T-cell (primary cell): ENCODE measurements at regions not wholly inside any gene's neighbourhood (a gene's known extent, or its start where the extent isn't known, plus 50 kb on each side); places are given as distances from the start of the nearest gene placed in this dataset.

ENCODE experiments used
- ATAC-seq, 4 experiments: fragments of 200-7000 bp in 3 of 4; fragments of 150-1000 bp in 1 of 4; cut with Tn5 transposase; replicated peaks in 1 of 4; 1 replicate in 3 of 4; 2 replicates in 1 of 4; pipeline ENCODE4 v1.10.0; 2021; ENCODE audit warnings: moderate library complexity in 3 of 4, mild to moderate bottlenecking in 2 of 4, moderate number of reproducible peaks in 1 of 4
- CTCF ChIA-PET, 2 donors: fragments of 300-600 bp; sonication (Branson Sonifier 250); formaldehyde crosslinking; loops; one replicate each; lab custom pipeline; 2022; ENCODE audit warnings: antibody characterized with exemption in 2 of 2; lab: Charles Lee
- POLR2A ChIA-PET, 2 donors: fragments of 300-600 bp; sonication (Branson Sonifier 250); formaldehyde crosslinking; loops; one replicate each; lab custom pipeline; 2022; ENCODE audit warnings: antibody characterized with exemption in 2 of 2; lab: Charles Lee
- DNase-seq, 35 experiments: peaks; one replicate each; pipeline versions ENCODE4 v3.0.0 to v3.0.0-alpha.2; 2013 to 2023
- H3K27ac ChIP-seq: one replicate; pipeline ENCODE4 v1.5.1; 2013; ENCODE audit warnings: low read length
- H3K27me3 ChIP-seq, 2 experiments: replicated peaks in 1 of 2; 1 replicate in 1 of 2; 2 replicates in 1 of 2; pipeline versions ENCODE4 v1.6.1 to v1.7.0; 2013; ENCODE audit warnings: low read length in 1 of 2, mixed read lengths in 1 of 2; ENCODE audit not compliant: control insufficient read depth in 2 of 2, insufficient read depth in 2 of 2; ENCODE audit errors: extremely low read depth in 1 of 2
- H3K36me3 ChIP-seq, 2 donors: 1 replicate in 1 of 2; 2 replicates in 1 of 2; pipeline versions ENCODE4 v1.6.1 to v1.7.0; 2013; ENCODE audit warnings: low read length in 1 of 2; ENCODE audit not compliant: control insufficient read depth in 2 of 2, insufficient read depth in 1 of 2; ENCODE audit errors: extremely low read depth in 1 of 2
- H3K4me1 ChIP-seq, 2 experiments: 1 replicate in 1 of 2; 2 replicates in 1 of 2; pipeline versions ENCODE4 v1.6.1 to v1.7.0; 2013; ENCODE audit warnings: low read length in 2 of 2, mixed read lengths in 1 of 2; ENCODE audit not compliant: insufficient read depth in 2 of 2, control insufficient read depth in 1 of 2; ENCODE audit errors: extremely low read depth in 1 of 2
- H3K4me3 ChIP-seq, 2 donors: 1 replicate in 1 of 2; 2 replicates in 1 of 2; pipeline versions ENCODE4 v1.5.1 to v1.7.0; 2013; ENCODE audit warnings: mild to moderate bottlenecking in 2 of 2, low read length in 1 of 2, moderate library complexity in 1 of 2; ENCODE audit not compliant: control insufficient read depth in 1 of 2; ENCODE audit errors: extremely low read depth in 1 of 2
- H3K9me3 ChIP-seq: 2 replicates; pipeline ENCODE4 v1.7.0; 2013
- H3K27ac Mint-ChIP-seq, 2 donors: one replicate each; pipeline ENCODE4 v1.8.0; 2020 to 2021; ENCODE audit warnings: mild to moderate bottlenecking in 2 of 2, mixed read lengths in 2 of 2
- H3K27me3 Mint-ChIP-seq, 2 donors: one replicate each; pipeline ENCODE4 v1.8.0; 2021 to 2022; ENCODE audit warnings: mixed read lengths in 2 of 2
- H3K36me3 Mint-ChIP-seq: one replicate; pipeline ENCODE4 v1.8.0; 2021; ENCODE audit warnings: mixed read lengths
- H3K4me1 Mint-ChIP-seq, 3 donors: one replicate each; pipeline ENCODE4 v1.8.0; 2020 to 2022; ENCODE audit warnings: mixed read lengths in 3 of 3, mild to moderate bottlenecking in 1 of 3
- H3K4me3 Mint-ChIP-seq, 3 donors: one replicate each; pipeline ENCODE4 v1.8.0; 2020 to 2022; ENCODE audit warnings: mild to moderate bottlenecking in 3 of 3, mixed read lengths in 3 of 3, moderate library complexity in 3 of 3
- H3K9me3 Mint-ChIP-seq, 3 donors: one replicate each; pipeline ENCODE4 v1.8.0; 2020 to 2022; ENCODE audit warnings: mixed read lengths in 3 of 3
- WGBS: methylation state at CpG from one replicate; pipeline ENCODE4 v1.1.5; 2013; ENCODE audit warnings: missing lambda C conversion rate; ENCODE audit not compliant: insufficient coverage; 5-methylcytosine and 5-hydroxymethylcytosine counted together

GRCh38 chr16:79845734-79846135, 245.2 kb upstream of the MAF start:
- no peaks in the 10 kb centered on the region for H3K36me3 ChIP-seq
- H3K9me3 ChIP-seq, result no peaks in the 10 kb centered on the region
- Mint-ChIP-seq H3K4me1 (peaks cover 0 to 13% (median 6%) of the 10 kb centered on the region in 3 donors), H3K27me3 (peaks cover 0 to 2% of the 10 kb centered on the region in 2 donors), H3K27ac (no peak overlapping the region), H3K36me3 (no peaks in the 10 kb centered on the region), H3K4me3 (no peak overlapping the region), H3K9me3 (no peaks in the 10 kb centered on the region)
- WGBS, result no CpG with 5 or more reads among the region's 7 CpGs
- ChIA-PET CTCF (no interaction called here), POLR2A (no interaction called here)
- no peak for DNase-seq
- no peaks in the 10 kb centered on the region for H3K27me3 ChIP-seq
- no peaks in the 10 kb centered on the region for H3K4me1 ChIP-seq
- no peak overlapping the region for H3K27ac ChIP-seq
- no peak for ATAC-seq
- no peak overlapping the region for H3K4me3 ChIP-seq

- Mint-ChIP-seq H3K27ac (no peak overlapping the region), H3K36me3 (no peaks in the 10 kb centered on the region), H3K4me1 (peaks cover 0 to 9% (median 6%) of the 10 kb centered on the region in 3 donors), H3K27me3 (peaks cover 0 to 2% of the 10 kb centered on the region in 2 donors), H3K4me3 (no peak overlapping the region), H3K9me3 (no peaks in the 10 kb centered on the region)
- ATAC-seq (no peak), DNase-seq (no peak)
- Histone ChIP-seq H3K9me3 (no peaks in the 10 kb centered on the region), H3K4me3 (no peak overlapping the region), H3K27me3 (no peaks in the 10 kb centered on the region), H3K27ac (no peak overlapping the region), H3K36me3 (no peaks in the 10 kb centered on the region), H3K4me1 (no peaks in the 10 kb centered on the region)
- ChIA-PET POLR2A (no interaction called here), CTCF (no interaction called here)
- WGBS, result 21% methylated on average over 6 of the region's 12 CpGs
Observed at GRCh38 chr16:79845033-79845733, 244.6 kb upstream of the MAF start.

GRCh38 chr16:79844603-79845002, 244.1 kb upstream of the MAF start:
- Histone ChIP-seq H3K4me1 (no peaks in the 10 kb centered on the region), H3K27ac (no peak overlapping the region), H3K27me3 (no peaks in the 10 kb centered on the region), H3K36me3 (no peaks in the 10 kb centered on the region), H3K4me3 (no peak overlapping the region), H3K9me3 (no peaks in the 10 kb centered on the region)
- Mint-ChIP-seq H3K27ac (no peak overlapping the region), H3K4me3 (no peak overlapping the region), H3K27me3 (peaks cover 0 to 5% of the 10 kb centered on the region in 2 donors), H3K4me1 (peaks cover 0 to 8% (median 6%) of the 10 kb centered on the region in 3 donors), H3K9me3 (no peaks in the 10 kb centered on the region), H3K36me3 (no peaks in the 10 kb centered on the region)
- DNase-seq, result no peak
- ChIA-PET POLR2A (no interaction called here), CTCF (no interaction called here)
- no peak for ATAC-seq
- 66% methylated on average over 3 of the region's 3 CpGs for WGBS

DNA sequence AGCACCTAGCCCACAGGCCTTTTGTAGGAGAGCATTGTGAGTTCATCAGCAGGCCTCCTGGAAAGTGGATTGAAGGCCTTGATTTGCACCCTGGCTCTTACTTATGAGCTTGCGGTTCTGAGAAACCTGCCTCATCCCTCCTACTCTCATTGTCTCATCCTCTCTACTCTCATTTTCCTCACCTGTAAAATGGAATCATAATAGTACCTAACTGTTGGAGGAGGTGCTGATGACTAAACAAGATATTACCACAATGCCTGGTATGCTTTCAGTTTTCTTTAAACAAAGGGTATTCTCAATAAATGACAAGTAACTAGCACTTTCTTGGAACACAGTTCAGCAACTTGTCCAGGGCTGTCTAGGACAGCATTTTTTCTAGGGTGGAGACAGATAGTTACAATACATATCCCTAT, 243.1 kb upstream of the MAF start:
- H3K9me3 Mint-ChIP-seq, result no peaks in the 10 kb centered on the region
- no peaks in the 10 kb centered on the region for H3K4me1 ChIP-seq
- no CpG with 5 or more reads among the region's 1 CpG for WGBS
- H3K27ac Mint-ChIP-seq, result no peak overlapping the region
- peaks cover 0 to 8% (median 6%) of the 10 kb centered on the region in 3 donors for H3K4me1 Mint-ChIP-seq
- no peaks in the 10 kb centered on the region for H3K27me3 ChIP-seq
- H3K9me3 ChIP-seq, result no peaks in the 10 kb centered on the region
- ChIA-PET CTCF (no interaction called here), POLR2A (interaction anchor here in 1 of 2 donors (0.6 kb wide), 1 partner anchor 8 kb away, joined by 3 read pairs; no protein-coding TSS in a partner anchor)
- no peak for ATAC-seq
- no peak for DNase-seq
- H3K36me3 ChIP-seq, result no peaks in the 10 kb centered on the region
- no peaks in the 10 kb centered on the region for H3K36me3 Mint-ChIP-seq
- peaks cover 0 to 6% of the 10 kb centered on the region in 2 donors for H3K27me3 Mint-ChIP-seq
- no peak overlapping the region for H3K4me3 ChIP-seq
- no peak overlapping the region for H3K27ac ChIP-seq
- H3K4me3 Mint-ChIP-seq, result no peak overlapping the region

- no peaks in the 10 kb centered on the region for H3K27me3 ChIP-seq
- no peaks in the 10 kb centered on the region for H3K36me3 ChIP-seq
- DNase-seq (no peak), ATAC-seq (no peak)
- ChIA-PET CTCF (interaction anchor here in 1 of 2 donors (0.7 kb wide), 1 partner anchor 1719 kb away, joined by 5 read pairs; no protein-coding TSS in a partner anchor), POLR2A (interaction anchor here in 1 of 2 donors (0.6 kb wide), 1 partner anchor 8 kb away, joined by 3 read pairs; no protein-coding TSS in a partner anchor)
- Mint-ChIP-seq H3K9me3 (no peaks in the 10 kb centered on the region), H3K4me1 (peaks cover 0 to 8% (median 6%) of the 10 kb centered on the region in 3 donors), H3K27me3 (peaks cover 0 to 6% of the 10 kb centered on the region in 2 donors), H3K36me3 (no peaks in the 10 kb centered on the region), H3K4me3 (no peak overlapping the region), H3K27ac (no peak overlapping the region)
- no peak overlapping the region for H3K4me3 ChIP-seq
- H3K4me1 ChIP-seq, result no peaks in the 10 kb centered on the region
- no peak overlapping the region for H3K27ac ChIP-seq
- 100% methylated on average over 1 of the region's 5 CpGs for WGBS
- no peaks in the 10 kb centered on the region for H3K9me3 ChIP-seq
Observed at GRCh38 chr16:79843145-79843544, 242.6 kb upstream of the MAF start.

DNA sequence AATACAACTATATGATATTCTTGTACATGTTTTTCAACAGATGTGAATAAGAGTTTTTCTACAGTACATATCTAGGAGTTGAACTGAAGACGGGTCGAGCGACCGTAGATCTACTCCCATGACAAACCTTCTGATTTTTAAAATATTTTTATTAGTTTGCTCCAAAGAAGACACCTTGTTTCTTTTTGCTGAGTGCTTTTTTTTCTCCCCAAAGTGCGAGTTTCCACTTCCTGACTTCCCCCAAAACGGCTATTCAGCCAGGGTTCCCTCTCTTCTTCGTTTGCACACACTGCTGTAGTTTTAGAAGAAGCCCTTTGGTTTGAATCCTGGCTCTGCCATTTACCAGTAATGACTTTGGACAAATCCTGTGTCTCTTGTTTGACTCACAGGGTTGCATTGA, 241.7 kb upstream of the MAF start:
- DNase-seq (no peak), ATAC-seq (no peak)
- Histone ChIP-seq H3K4me1 (no peaks in the 10 kb centered on the region), H3K36me3 (no peaks in the 10 kb centered on the region), H3K27me3 (no peaks in the 10 kb centered on the region), H3K4me3 (no peak overlapping the region), H3K27ac (no peak overlapping the region), H3K9me3 (no peaks in the 10 kb centered on the region)
- peaks cover 0 to 6% of the 10 kb centered on the region in 2 donors for H3K27me3 Mint-ChIP-seq
- ChIA-PET POLR2A (no interaction called here), CTCF (interaction anchor here in 1 of 2 donors (0.7 kb wide), 1 partner anchor 1718 kb away, joined by 5 read pairs; no protein-coding TSS in a partner anchor)
- WGBS, result no CpG with 5 or more reads among the region's 7 CpGs
- H3K27ac Mint-ChIP-seq, result no peak overlapping the region
- no peak overlapping the region for H3K4me3 Mint-ChIP-seq
- H3K4me1 Mint-ChIP-seq, result peaks cover 0 to 8% (median 6%) of the 10 kb centered on the region in 3 donors
- no peaks in the 10 kb centered on the region for H3K9me3 Mint-ChIP-seq
- H3K36me3 Mint-ChIP-seq, result no peaks in the 10 kb centered on the region
